Ovary (tissue), 3 donors: ENCODE measurements at regions not wholly inside any gene's neighbourhood (a gene's known extent, or its start where the extent isn't known, plus 50 kb on each side); places are given as distances from the start of the nearest gene placed in this dataset.

Experiments used
- CTCF ChIP-seq, 3 donors: fragments of 450-650 bp in 2 of 3; fragments of 200-600 bp in 1 of 3; IDR thresholded peaks; one replicate each; pipeline versions ENCODE4 v1.5.1 to v1.8.0; 2016 to 2022; ENCODE audit warnings: antibody characterized with exemption in 3 of 3, mild to moderate bottlenecking in 1 of 3
- POLR2A ChIP-seq: fragments of 450-650 bp; IDR thresholded peaks from one replicate; pipeline ENCODE4 v1.6.1; 2017; ENCODE audit warnings: antibody characterized with exemption, mild to moderate bottlenecking, moderate library complexity
- donor health status: DM: no; HTN: no; CAD: no.

- no peak for TF ChIP-seq CTCF (IDR thresholded peaks at IDR 0.05)
- TF ChIP-seq POLR2A: no peak
Observed at GRCh38 chr7:91396-92175, 100.8 kb upstream of the FAM20C start.
